ENCODE measurements at regions not wholly inside any gene's neighbourhood (a gene's known extent, or its start where the extent isn't known, plus 50 kb on each side); places are given as distances from the start of the nearest gene placed in this dataset.

- Histone ChIP-seq H3K27ac (ENCODE audit: low read depth in 2 of 2, low read length in 2 of 2) (no peak overlapping the region), H3K9ac (ENCODE audit: low read length in 3 of 3) (no peak overlapping the region), H3K9me3 (ENCODE audit: control insufficient read depth in 2 of 3, insufficient read depth in 1 of 3, low read length in 3 of 3) (no peaks in the 10 kb centered on the region), H3K4me1 (ENCODE audit: control insufficient read depth in 2 of 3, insufficient read depth in 2 of 3, low read depth in 1 of 3, low read length in 3 of 3) (peaks cover 0 to 14% (median 0%) of the 10 kb centered on the region in 3 donors), H3K27me3 (ENCODE audit: control insufficient read depth, insufficient read depth, low read length) (no peaks in the 10 kb centered on the region), H3K4me3 (ENCODE audit: low read length in 3 of 3) (no peak overlapping the region), H3K36me3 (ENCODE audit: control insufficient read depth in 2 of 3, insufficient read depth in 3 of 3, low read length in 3 of 3) (peaks cover 0 to 12% (median 2%) of the 10 kb centered on the region in 3 donors)
- intact Hi-C loops (cut with DNase I): no loop called here
- FAIRE-seq (no peak), DNase-seq (no peak)
- no peak for TF ChIP-seq CTCF (IDR thresholded peaks at IDR 0.05; ENCODE audit: borderline replicate concordance, extremely low read depth, insufficient read depth)
Observed at GRCh38 chr1:219988387-219988786, 57.9 kb downstream of the EPRS1 start.

GRCh38 chr1:219987325-219987724, 59.0 kb upstream of the SLC30A10 start:
- DNase-seq: no peak
- Histone ChIP-seq H3K36me3 (ENCODE audit: control insufficient read depth in 2 of 3, insufficient read depth in 3 of 3, low read length in 3 of 3) (peaks cover 0 to 12% (median 6%) of the 10 kb centered on the region in 3 donors), H3K27me3 (ENCODE audit: control insufficient read depth, insufficient read depth, low read length) (no peaks in the 10 kb centered on the region), H3K9me3 (ENCODE audit: control insufficient read depth in 2 of 3, insufficient read depth in 1 of 3, low read length in 3 of 3) (no peaks in the 10 kb centered on the region), H3K9ac (ENCODE audit: low read length in 3 of 3) (no peak overlapping the region), H3K27ac (ENCODE audit: low read depth in 2 of 2, low read length in 2 of 2) (no peak overlapping the region), H3K4me3 (ENCODE audit: low read length in 3 of 3) (no peak overlapping the region), H3K4me1 (ENCODE audit: control insufficient read depth in 2 of 3, insufficient read depth in 2 of 3, low read depth in 1 of 3, low read length in 3 of 3) (peaks cover 0 to 11% (median 0%) of the 10 kb centered on the region in 3 donors)
- intact Hi-C loops (cut with DNase I): no loop called here
- TF ChIP-seq CTCF (IDR thresholded peaks at IDR 0.05; ENCODE audit: borderline replicate concordance, extremely low read depth, insufficient read depth): no peak
- FAIRE-seq: no peak

- DNase-seq (no peak), FAIRE-seq (no peak)
- H3K27me3 ChIP-seq (ENCODE audit: control insufficient read depth, insufficient read depth, low read length): no peaks in the 10 kb centered on the region
- intact Hi-C loops (cut with DNase I): no loop called here
- no peak overlapping the region for H3K9ac ChIP-seq (ENCODE audit: low read length in 3 of 3)
- H3K9me3 ChIP-seq (ENCODE audit: control insufficient read depth in 2 of 3, insufficient read depth in 1 of 3, low read length in 3 of 3): no peaks in the 10 kb centered on the region
- no peak for TF ChIP-seq CTCF (IDR thresholded peaks at IDR 0.05; ENCODE audit: borderline replicate concordance, extremely low read depth, insufficient read depth)
- peaks cover 0 to 19% (median 6%) of the 10 kb centered on the region in 3 donors for H3K36me3 ChIP-seq (ENCODE audit: control insufficient read depth in 2 of 3, insufficient read depth in 3 of 3, low read length in 3 of 3)
- no peak overlapping the region for H3K27ac ChIP-seq (ENCODE audit: low read depth in 2 of 2, low read length in 2 of 2)
- no peak overlapping the region for H3K4me3 ChIP-seq (ENCODE audit: low read length in 3 of 3)
- H3K4me1 ChIP-seq (ENCODE audit: control insufficient read depth in 2 of 3, insufficient read depth in 2 of 3, low read depth in 1 of 3, low read length in 3 of 3): no peaks in the 10 kb centered on the region
Observed at GRCh38 chr1:219985169-219985568, 56.8 kb upstream of the SLC30A10 start.

Measured in kidney (tissue), 13 donors.